Stimulated activated memory B cell treated with anti-CD40 and anti-IgM and Interleukin-4, amounts not matched to agents 10 μg/mL and 1 μg/mL and 100 μg/mL, for 72 hours (primary cell): ENCODE measurements at regions not wholly inside any gene's neighbourhood (a gene's known extent, or its start where the extent isn't known, plus 50 kb on each side); places are given as distances from the start of the nearest gene placed in this dataset.
"Not testable (repeated sequence)": the region's sequence is repeated elsewhere in the genome, so short reads cannot be mapped to it uniquely, and the experiment has no call there.

Experiments used
- ATAC-seq: fragments of 150-1000 bp; cut with Tn5 transposase; 2 replicates; pipeline ENCODE4 v1.10.0; 2021
- H3K27ac Mint-ChIP-seq: one replicate; pipeline ENCODE4 v1.8.0; 2022; ENCODE audit warnings: mild to moderate bottlenecking, mixed read lengths
- H3K27me3 Mint-ChIP-seq: one replicate; pipeline ENCODE4 v1.8.0; 2022; ENCODE audit warnings: mixed read lengths
- H3K36me3 Mint-ChIP-seq: one replicate; pipeline ENCODE4 v1.8.0; 2022; ENCODE audit warnings: mixed read lengths
- H3K4me1 Mint-ChIP-seq: one replicate; pipeline ENCODE4 v1.8.0; 2022; ENCODE audit warnings: mixed read lengths
- H3K4me3 Mint-ChIP-seq: one replicate; pipeline ENCODE4 v1.8.0; 2022; ENCODE audit warnings: mild to moderate bottlenecking, moderate library complexity, mixed read lengths
- H3K9me3 Mint-ChIP-seq: one replicate; pipeline ENCODE4 v1.8.0; 2022; ENCODE audit warnings: mixed read lengths

DNA sequence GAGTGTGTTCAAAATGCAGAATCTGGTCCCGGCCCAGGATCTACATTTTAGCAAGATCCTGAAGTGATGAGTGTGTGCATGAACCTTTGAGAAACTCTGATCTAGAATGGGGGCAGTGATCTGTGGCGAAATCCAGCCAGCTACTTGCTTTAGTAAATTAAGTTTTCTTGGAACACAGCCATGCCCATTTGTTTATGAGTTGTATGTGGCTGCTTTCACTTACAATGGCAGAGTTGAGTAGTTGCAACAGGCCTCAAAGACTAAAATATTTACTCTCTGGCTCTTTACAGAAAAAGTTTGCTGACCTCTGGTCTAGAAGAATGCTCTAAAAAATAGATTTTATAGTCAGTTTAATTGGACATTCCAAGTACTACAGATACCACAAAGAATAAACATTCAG, 588.3 kb downstream of the BNC2 start:
- ATAC-seq, result no peak
- Mint-ChIP-seq H3K27me3 (no peaks in the 10 kb centered on the region), H3K27ac (no peak overlapping the region), H3K4me1 (no peaks in the 10 kb centered on the region), H3K36me3 (no peaks in the 10 kb centered on the region), H3K4me3 (no peak overlapping the region), H3K9me3 (peaks cover 10% of the 10 kb centered on the region)

DNA sequence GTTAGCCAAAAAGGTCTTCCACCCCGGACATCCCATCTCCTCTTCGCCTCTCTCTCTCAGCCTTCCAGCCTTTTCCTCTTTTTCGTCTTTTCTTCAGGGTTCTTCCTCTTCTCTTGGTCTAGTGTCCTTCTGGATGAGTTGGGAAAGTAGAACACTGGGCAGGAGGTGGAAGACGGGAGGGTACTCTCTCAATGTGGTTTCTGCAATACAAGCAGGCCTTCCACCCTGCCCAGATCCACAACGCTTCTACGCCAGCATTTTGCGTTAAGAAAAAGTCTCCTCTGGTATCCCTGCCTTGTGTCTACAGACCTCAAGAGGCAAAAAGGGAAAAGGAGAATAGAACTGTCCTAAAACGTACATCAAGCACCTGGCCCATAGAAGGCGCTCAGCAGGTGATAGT, 587.8 kb downstream of the BNC2 start:
- no peaks in the 10 kb centered on the region for H3K36me3 Mint-ChIP-seq
- no peaks in the 10 kb centered on the region for H3K27me3 Mint-ChIP-seq
- no peak for ATAC-seq
- no peak overlapping the region for H3K27ac Mint-ChIP-seq
- H3K4me1 Mint-ChIP-seq, result no peaks in the 10 kb centered on the region
- no peak overlapping the region for H3K4me3 Mint-ChIP-seq
- peaks cover 10% of the 10 kb centered on the region for H3K9me3 Mint-ChIP-seq

DNA sequence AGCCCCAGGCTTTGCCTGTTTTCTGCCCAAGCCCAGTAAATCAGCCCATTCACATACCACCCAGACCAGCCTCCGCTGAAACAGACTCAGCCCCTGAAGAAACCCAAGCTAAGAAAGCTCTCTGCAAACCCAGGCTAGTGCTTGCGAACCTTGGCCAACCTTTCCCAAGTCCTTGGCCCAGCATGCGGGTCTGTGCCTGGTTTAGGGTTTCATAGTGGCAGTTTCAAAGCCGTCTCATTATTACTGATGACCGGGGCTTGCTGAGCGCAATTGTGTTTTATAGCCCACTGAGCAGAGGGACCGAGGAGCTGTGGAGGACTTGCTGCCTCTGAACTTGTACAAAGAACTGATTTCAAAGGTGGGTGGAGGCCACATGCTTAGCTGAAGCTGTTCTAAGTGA, 584.3 kb downstream of the BNC2 start:
- no peaks in the 10 kb centered on the region for H3K36me3 Mint-ChIP-seq
- H3K4me3 Mint-ChIP-seq, result no peak overlapping the region
- no peaks in the 10 kb centered on the region for H3K27me3 Mint-ChIP-seq
- peaks cover 10% of the 10 kb centered on the region for H3K9me3 Mint-ChIP-seq
- peaks cover 7% of the 10 kb centered on the region for H3K4me1 Mint-ChIP-seq
- H3K27ac Mint-ChIP-seq, result no peak overlapping the region
- ATAC-seq, result no peak

DNA sequence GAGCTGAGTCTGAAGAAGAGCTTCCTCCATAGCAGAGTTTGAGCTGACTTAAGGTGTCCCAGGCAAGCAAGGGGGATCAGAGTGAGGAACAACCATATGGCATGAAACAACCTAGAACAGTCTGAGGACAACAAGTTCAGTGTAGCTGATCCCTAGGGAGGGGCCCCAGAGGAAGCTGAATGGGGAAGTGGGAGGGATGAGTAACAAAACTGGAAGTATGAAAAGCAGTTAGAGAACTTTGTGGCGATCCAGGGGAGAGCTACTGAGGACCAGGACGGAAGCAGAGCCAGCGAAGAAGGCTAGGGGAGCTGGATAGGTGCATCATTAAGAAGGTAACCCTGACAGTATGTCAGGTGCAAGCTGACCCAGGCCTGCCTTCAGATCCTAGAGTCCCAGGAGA, 580.8 kb downstream of the BNC2 start:
- Mint-ChIP-seq H3K4me1 (peaks cover 7% of the 10 kb centered on the region), H3K9me3 (peaks cover 8% of the 10 kb centered on the region), H3K36me3 (no peaks in the 10 kb centered on the region), H3K4me3 (no peak overlapping the region), H3K27ac (no peak overlapping the region), H3K27me3 (no peaks in the 10 kb centered on the region)
- peak; percentile 55 for ATAC-seq

DNA sequence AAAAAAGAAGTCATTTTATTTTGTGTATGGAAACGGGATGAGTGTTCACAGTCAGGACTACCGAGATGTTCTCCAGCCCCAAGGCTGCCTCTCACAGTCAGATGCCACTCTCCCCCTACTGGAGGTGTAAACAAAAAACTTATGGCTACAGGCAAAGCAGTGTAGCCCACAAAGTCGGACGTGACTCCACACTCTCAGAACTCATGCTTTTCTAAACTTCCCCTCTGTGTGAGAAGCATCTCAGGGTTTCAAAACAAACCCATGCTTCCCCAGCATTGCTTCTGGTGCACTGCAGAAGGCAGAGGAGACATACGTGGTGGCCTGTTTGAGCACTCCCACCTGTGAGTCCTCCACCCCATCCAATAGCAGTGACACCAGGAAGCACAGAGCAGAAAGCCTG, 580.3 kb downstream of the BNC2 start:
- Mint-ChIP-seq H3K27me3 (no peaks in the 10 kb centered on the region), H3K4me1 (peaks cover 7% of the 10 kb centered on the region), H3K4me3 (no peak overlapping the region), H3K27ac (no peak overlapping the region), H3K9me3 (peaks cover 7% of the 10 kb centered on the region), H3K36me3 (no peaks in the 10 kb centered on the region)
- ATAC-seq, result no peak

DNA sequence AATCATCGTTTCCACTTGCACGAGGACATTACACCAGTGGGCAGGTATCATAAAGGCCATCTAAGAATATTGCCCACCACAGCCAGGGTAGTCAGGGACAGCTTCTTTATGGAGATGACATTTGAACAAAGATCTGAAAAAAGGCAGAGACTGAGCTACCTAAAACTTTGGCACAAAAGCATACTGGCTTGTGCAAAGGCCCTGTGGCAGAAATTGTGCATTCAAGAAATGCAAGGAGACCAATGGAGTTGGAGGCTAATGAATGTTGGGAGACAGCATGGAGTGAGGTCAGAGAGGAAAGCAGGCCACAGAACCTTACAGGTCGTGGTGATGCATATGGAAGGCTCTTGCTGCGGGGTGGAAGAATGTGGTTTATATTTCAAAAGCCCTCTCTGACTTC, 578.5 kb downstream of the BNC2 start:
- Mint-ChIP-seq H3K9me3 (peaks cover 3% of the 10 kb centered on the region), H3K27me3 (no peaks in the 10 kb centered on the region), H3K36me3 (no peaks in the 10 kb centered on the region), H3K4me1 (peaks cover 7% of the 10 kb centered on the region), H3K4me3 (no peak overlapping the region), H3K27ac (no peak overlapping the region)
- no peak for ATAC-seq

DNA sequence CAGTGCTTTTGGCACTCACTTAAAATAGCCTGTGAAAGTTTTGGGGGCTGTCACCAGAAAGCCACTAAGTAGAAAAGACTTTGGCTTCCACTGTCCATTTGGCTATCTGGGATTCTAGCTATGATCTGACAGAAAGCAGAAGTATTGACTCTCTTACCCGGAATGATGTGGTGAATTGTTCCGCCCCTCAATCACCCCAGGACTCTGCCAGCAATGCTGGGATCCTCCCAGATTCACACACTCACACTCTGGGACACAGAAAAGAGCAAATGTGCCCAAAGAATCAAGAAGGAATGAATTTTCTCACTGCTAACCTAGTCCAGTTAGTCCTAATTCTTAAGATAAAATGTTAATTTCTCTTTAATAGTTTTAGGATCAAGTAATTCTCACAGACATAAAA, 576.9 kb downstream of the BNC2 start:
- Mint-ChIP-seq H3K36me3 (no peaks in the 10 kb centered on the region), H3K9me3 (peaks cover 6% of the 10 kb centered on the region), H3K4me1 (peaks cover 7% of the 10 kb centered on the region), H3K27me3 (no peaks in the 10 kb centered on the region), H3K4me3 (no peak overlapping the region), H3K27ac (no peak overlapping the region)
- ATAC-seq, result no peak

DNA sequence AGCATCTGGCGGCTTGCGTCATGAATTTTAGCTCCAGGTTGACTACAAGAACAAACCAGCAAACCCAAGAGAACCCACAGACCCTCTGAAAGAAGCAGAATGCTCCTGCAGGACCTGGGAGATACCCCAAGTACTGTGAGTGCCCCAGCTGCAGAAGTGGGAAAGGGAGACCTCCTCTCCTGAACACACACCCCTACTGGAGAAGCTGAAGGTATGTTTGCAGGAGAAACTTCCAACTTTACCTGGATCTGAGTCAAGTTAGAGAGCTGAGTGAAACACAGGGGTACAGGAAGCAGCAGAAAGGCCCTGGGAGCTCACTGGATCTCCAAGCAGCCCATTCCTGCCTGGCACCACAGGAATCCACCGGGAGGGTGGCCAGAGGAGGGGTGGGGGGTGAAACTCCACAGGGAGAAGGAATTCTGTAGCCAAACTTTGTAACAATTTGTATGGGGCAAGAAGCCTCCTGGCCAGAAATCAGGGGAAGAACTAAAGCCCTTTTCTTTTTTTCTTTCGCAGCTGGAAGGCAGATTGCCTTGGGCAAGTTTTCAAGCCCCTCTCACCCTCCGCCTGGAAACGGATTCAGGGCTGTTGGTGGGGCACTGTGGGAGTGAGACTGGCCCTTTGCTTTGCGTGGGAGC, 576.2 kb downstream of the BNC2 start:
- peaks cover 7% of the 10 kb centered on the region for H3K4me1 Mint-ChIP-seq
- no peak overlapping the region for H3K27ac Mint-ChIP-seq
- H3K9me3 Mint-ChIP-seq, result peaks cover 11% of the 10 kb centered on the region
- H3K4me3 Mint-ChIP-seq, result no peak overlapping the region
- ATAC-seq, result no peak
- H3K36me3 Mint-ChIP-seq, result no peaks in the 10 kb centered on the region
- H3K27me3 Mint-ChIP-seq, result no peaks in the 10 kb centered on the region

DNA sequence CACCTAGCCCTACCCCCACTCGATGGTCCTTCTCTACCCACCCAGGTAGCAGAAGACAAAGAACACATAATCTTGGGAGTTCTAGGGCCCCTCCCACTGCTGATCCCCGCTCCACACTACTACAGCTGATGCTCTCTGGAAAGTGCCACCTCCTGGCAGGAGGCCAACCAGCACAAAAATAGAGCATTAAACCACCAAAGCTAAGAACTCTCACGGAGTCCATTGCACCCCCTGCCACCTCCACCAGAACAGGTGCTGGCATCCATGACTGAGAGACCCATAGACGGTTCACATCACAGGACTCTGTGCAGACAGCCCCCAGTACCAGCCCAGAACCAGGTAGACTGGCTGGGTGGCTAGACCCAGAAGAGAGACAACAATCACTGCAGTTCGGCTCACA, 575.5 kb downstream of the BNC2 start:
- ATAC-seq, H3K27me3 Mint-ChIP-seq, H3K36me3 Mint-ChIP-seq, H3K4me3 Mint-ChIP-seq, H3K4me1 Mint-ChIP-seq, H3K27ac Mint-ChIP-seq: not testable (repeated sequence)
- peaks cover 11% of the 10 kb centered on the region for H3K9me3 Mint-ChIP-seq

DNA sequence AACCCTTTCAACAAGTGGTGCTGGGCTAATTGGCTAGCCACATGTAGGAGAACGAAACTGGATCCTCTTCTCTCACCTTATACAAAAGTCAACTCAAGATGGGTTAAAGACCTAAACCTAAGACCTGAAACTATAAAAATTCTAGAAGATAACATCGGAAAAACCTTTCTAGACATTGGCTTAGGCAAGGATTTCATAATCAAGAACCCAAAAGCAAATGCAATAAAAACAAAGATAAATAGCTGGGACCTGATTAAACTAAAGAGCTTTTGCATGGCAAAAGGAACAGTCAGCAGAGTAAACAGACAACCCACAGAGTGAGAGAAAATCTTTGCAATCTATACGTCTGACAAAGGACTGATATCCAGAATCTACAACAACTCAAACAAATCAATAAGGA, 571.1 kb downstream of the BNC2 start:
- H3K4me1 Mint-ChIP-seq, ATAC-seq, H3K4me3 Mint-ChIP-seq, H3K27ac Mint-ChIP-seq, H3K9me3 Mint-ChIP-seq, H3K36me3 Mint-ChIP-seq, H3K27me3 Mint-ChIP-seq: not testable (repeated sequence)

DNA sequence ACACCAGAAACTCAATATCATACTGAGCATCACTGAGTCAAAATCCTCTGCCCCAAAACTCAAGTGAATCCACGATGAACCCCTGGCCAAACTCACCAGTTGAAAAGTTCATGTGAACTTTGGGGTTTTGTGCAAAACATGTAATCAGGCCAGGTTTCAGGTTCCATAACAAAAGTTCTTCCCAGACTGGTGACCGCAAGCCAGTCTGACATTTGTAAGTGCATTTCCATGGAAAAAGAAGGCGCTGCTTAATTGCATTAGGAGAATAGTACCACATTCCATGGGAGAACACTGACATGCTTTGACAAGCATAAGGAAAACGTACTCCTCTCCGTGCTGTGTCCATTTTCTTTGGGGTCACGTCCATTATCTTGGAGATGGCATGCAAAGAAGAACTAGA, 567.0 kb downstream of the BNC2 start:
- H3K36me3 Mint-ChIP-seq, result no peaks in the 10 kb centered on the region
- H3K4me1 Mint-ChIP-seq, result no peaks in the 10 kb centered on the region
- H3K27me3 Mint-ChIP-seq, result no peaks in the 10 kb centered on the region

DNA sequence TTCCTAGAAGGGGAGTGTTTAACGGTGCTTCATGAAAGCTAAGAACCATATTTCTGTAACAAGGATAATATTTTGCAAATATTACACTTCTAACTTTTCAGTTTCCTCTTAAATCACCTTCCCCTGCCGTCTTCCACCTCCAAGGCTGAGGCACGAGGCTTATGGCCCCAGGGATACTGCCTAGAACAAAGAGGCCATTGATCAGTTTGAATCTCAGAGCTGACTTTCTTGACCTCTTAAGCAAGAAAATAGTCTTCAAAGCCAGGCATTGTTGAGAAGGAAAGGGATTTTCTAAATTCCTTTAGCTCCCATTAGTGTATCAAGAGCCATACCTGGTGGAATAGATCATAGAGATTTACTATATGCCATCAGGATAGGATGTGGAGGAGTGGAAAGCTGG, 566.2 kb downstream of the BNC2 start:
- Mint-ChIP-seq H3K36me3 (no peaks in the 10 kb centered on the region), H3K27me3 (no peaks in the 10 kb centered on the region), H3K9me3 (no peaks in the 10 kb centered on the region), H3K4me1 (no peaks in the 10 kb centered on the region), H3K4me3 (no peak overlapping the region), H3K27ac (no peak overlapping the region)
- ATAC-seq, result no peak

More for the DNA sequence above, 567.0 kb downstream of the BNC2 start:
- Mint-ChIP-seq H3K9me3 (peaks cover 4% of the 10 kb centered on the region), H3K27ac (no peak overlapping the region), H3K4me3 (no peak overlapping the region)
- no peak for ATAC-seq

DNA sequence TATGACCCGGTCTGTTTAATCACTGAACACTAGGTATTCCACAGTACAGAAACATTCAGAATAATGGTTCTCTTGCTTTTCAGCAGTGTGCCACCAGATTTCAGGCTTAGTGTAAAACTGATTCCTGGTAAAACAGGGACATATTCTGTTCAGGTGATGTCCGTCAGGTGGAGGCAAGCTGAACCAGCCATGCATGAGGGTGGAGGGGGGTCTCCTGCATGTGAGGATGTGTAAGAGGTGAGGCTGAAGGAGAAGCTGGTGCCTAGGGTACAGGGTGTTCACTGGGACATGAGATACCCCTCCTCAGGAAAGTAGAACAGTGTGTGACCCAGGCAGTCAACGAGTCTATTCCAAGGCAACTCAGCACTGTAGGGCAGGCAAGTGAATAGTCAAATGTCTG, 563.9 kb downstream of the BNC2 start:
- no peak overlapping the region for H3K4me3 Mint-ChIP-seq
- H3K36me3 Mint-ChIP-seq, result no peaks in the 10 kb centered on the region
- H3K27ac Mint-ChIP-seq, result no peak overlapping the region

DNA sequence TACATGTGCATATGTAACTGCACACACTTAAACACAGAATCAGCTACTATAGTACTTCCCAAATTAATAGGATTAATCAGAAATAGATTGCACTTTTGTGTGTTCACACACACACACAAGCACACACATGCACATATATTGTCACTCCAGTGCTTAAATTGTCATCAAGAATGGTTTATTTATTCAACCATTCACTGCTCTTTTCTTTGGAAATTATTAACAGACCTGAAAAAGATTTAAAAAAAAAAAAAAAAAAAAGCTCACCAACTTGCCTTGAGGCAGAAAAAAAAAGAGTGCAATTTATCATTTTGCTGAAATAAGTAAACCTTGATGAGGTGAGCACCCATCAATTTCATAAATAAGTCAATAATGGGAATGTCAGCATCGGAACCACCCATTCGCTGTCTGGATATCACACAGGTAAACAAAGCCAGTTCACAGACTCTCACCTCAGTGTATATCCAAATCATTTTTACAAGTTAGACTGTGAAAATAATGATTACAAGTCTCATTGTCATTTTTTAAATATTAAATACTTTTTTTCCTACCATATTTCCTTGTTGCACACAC, 562.8 kb downstream of the BNC2 start:
- no peak overlapping the region for H3K27ac Mint-ChIP-seq
- H3K4me3 Mint-ChIP-seq, result no peak overlapping the region
- H3K4me1 Mint-ChIP-seq, result no peaks in the 10 kb centered on the region
- ATAC-seq, result no peak
- peaks cover 2% of the 10 kb centered on the region for H3K9me3 Mint-ChIP-seq
- no peaks in the 10 kb centered on the region for H3K27me3 Mint-ChIP-seq
- H3K36me3 Mint-ChIP-seq, result no peaks in the 10 kb centered on the region

More for the DNA sequence above, 563.9 kb downstream of the BNC2 start:
- no peak for ATAC-seq
- H3K9me3 Mint-ChIP-seq, result no peaks in the 10 kb centered on the region
- H3K4me1 Mint-ChIP-seq, result no peaks in the 10 kb centered on the region
- no peaks in the 10 kb centered on the region for H3K27me3 Mint-ChIP-seq

DNA sequence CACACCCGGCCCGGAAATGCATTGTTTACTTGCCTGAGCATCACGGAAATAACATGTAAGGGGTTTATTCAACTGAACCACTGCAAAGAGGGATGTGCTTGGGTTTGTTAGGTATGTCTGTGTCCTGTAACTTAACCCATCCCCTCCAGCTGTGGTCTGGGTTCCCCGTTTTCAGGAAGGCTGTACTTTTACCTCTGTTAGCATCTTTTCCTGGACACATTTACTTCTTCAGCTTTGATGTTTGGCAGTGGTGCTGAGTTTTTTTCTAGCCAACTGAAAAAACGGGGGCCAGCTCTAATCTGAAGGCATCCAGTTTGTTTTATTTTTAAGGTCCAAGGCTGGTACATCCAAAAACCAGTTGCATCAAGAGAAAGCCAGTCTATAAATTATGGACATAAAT, 561.8 kb downstream of the BNC2 start:
- Mint-ChIP-seq H3K4me3 (no peak overlapping the region), H3K4me1 (no peaks in the 10 kb centered on the region), H3K27me3 (no peaks in the 10 kb centered on the region)

DNA sequence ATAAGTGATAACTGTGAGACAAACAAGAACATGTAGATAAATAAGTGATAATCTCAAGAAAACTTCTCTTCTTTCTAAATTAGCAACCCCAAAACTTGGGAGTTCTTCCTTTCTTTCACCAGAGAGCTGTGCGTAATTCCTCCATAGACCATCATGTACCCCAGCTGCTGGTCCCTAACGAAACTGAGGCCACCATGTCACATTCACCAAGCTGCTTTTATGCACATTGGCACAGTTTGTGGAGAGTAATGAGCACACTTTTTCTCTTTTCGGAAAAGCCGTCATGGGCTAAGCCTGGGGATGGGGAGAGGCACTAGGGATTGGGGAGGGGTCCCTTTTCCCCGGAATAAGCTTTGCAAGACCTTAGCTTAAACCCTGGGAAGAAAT, 561.4 kb downstream of the BNC2 start:
- Mint-ChIP-seq H3K9me3 (peaks cover 2% of the 10 kb centered on the region), H3K4me3 (no peak overlapping the region), H3K4me1 (no peaks in the 10 kb centered on the region), H3K36me3 (no peaks in the 10 kb centered on the region), H3K27ac (no peak overlapping the region), H3K27me3 (no peaks in the 10 kb centered on the region)
- ATAC-seq, result no peak

More for the DNA sequence above, 561.8 kb downstream of the BNC2 start:
- no peaks in the 10 kb centered on the region for H3K36me3 Mint-ChIP-seq
- no peak for ATAC-seq
- H3K27ac Mint-ChIP-seq, result no peak overlapping the region
- peaks cover 2% of the 10 kb centered on the region for H3K9me3 Mint-ChIP-seq
